Keratinocyte (primary cell): ENCODE measurements at regions not wholly inside any gene's neighbourhood (a gene's known extent, or its start where the extent isn't known, plus 50 kb on each side); places are given as distances from the start of the nearest gene placed in this dataset.

Experiments used
- DNase-seq: peaks from one replicate; pipeline ENCODE4 v3.0.0-alpha.2; 2011; ENCODE audit warnings: low read depth, missing footprints, low spot score
- FAIRE-seq: peaks from 2 replicates; lab custom pipeline; 2011; peaks lifted over from hg19 to GRCh38; lab: Jason Lieb, UNC
- H2AFZ ChIP-seq: 2 replicates; pipeline ENCODE4 v1.6.0; 2012; ENCODE audit warnings: low read length, control low read depth, inconsistent platforms; ENCODE audit not compliant: control insufficient read depth
- H3K27ac ChIP-seq: 2 replicates; pipeline ENCODE4 v1.5.1; 2011; ENCODE audit warnings: low read length; ENCODE audit not compliant: control insufficient read depth, insufficient read depth
- H3K27me3 ChIP-seq: 3 replicates; pipeline ENCODE4 v1.6.0; 2011; ENCODE audit warnings: low read length; ENCODE audit not compliant: control insufficient read depth, insufficient read depth; ENCODE audit errors: extremely low read depth
- H3K36me3 ChIP-seq, 2 experiments: 2 replicates in 1 of 2; 3 replicates in 1 of 2; pipeline ENCODE4 v1.5.1; 2011; ENCODE audit warnings: low read length in 2 of 2, mild to moderate bottlenecking in 1 of 2; ENCODE audit not compliant: control insufficient read depth in 2 of 2, insufficient read depth in 2 of 2; ENCODE audit errors: extremely low read depth in 1 of 2
- H3K4me1 ChIP-seq: 3 replicates; pipeline ENCODE4 v1.5.1; 2011; ENCODE audit warnings: low read length; ENCODE audit not compliant: control insufficient read depth, insufficient read depth; ENCODE audit errors: extremely low read depth
- H3K4me2 ChIP-seq: 3 replicates; pipeline ENCODE4 v1.6.0; 2011; ENCODE audit warnings: low read depth, low read length; ENCODE audit not compliant: control insufficient read depth, insufficient read depth; ENCODE audit errors: extremely low read depth
- H3K4me3 ChIP-seq, 3 experiments: fragments of 200-600 bp in 1 of 3; sonication (generic) in 1 of 3; 2 replicates in 2 of 3; 3 replicates in 1 of 3; pipeline ENCODE4 v1.5.1; 2011 to 2016; ENCODE audit warnings: low read length in 3 of 3, mild to moderate bottlenecking in 3 of 3, control low read depth in 2 of 3, inconsistent platforms in 1 of 3, low read depth in 1 of 3, mixed read lengths in 1 of 3, mixed run types in 1 of 3, moderate library complexity in 1 of 3; ENCODE audit not compliant: control insufficient read depth in 2 of 3, insufficient read depth in 2 of 3; ENCODE audit errors: extremely low read depth in 1 of 3
- H3K79me2 ChIP-seq: 2 replicates; pipeline ENCODE4 v1.6.0; 2012; ENCODE audit warnings: low read length; ENCODE audit not compliant: control insufficient read depth, insufficient read depth
- H3K9ac ChIP-seq: 3 replicates; pipeline ENCODE4 v1.6.0; 2011; ENCODE audit warnings: low read length; ENCODE audit not compliant: control insufficient read depth, insufficient read depth; ENCODE audit errors: extremely low read depth
- H3K9me1 ChIP-seq: 3 replicates; pipeline ENCODE4 v1.6.0; 2011; ENCODE audit warnings: low read length; ENCODE audit not compliant: control insufficient read depth, insufficient read depth; ENCODE audit errors: extremely low read depth
- H3K9me3 ChIP-seq: 2 replicates; pipeline ENCODE4 v1.5.1; 2012; ENCODE audit warnings: low read depth, low read length; ENCODE audit not compliant: control insufficient read depth
- H4K20me1 ChIP-seq: 3 replicates; pipeline ENCODE4 v1.6.0; 2011; ENCODE audit warnings: low read length; ENCODE audit not compliant: control insufficient read depth, insufficient read depth; ENCODE audit errors: extremely low read depth
- CTCF ChIP-seq, 3 experiments: IDR thresholded peaks in 1 of 3; conservative IDR thresholded peaks in 1 of 3; optimal IDR thresholded peaks in 1 of 3; 2 replicates in 2 of 3; 3 replicates in 1 of 3; pipeline versions ENCODE3 to v1.5.1; 2011; ENCODE audit warnings: low read length in 3 of 3, mild to moderate bottlenecking in 3 of 3, moderate library complexity in 2 of 3, control low read depth in 1 of 3, inconsistent platforms in 1 of 3; ENCODE audit not compliant: insufficient read depth in 2 of 3; ENCODE audit errors: extremely low read depth in 1 of 3
- EZH2 ChIP-seq: IDR thresholded peaks from one replicate; pipeline ENCODE4 v1.6.1; 2012; ENCODE audit warnings: inconsistent platforms, mild to moderate bottlenecking, low read length, moderate library complexity
- dilution Hi-C: fragments of 300-500 bp; cut with MboI; formaldehyde crosslinking; loops from one replicate; pipeline ENCODE4 v1.7.0; 2020; ENCODE audit warnings: low sequenced_read_pairs; ENCODE audit not compliant: extremely low pct_ligation_motif_present

GRCh38 chr5:130267926-130268325 lies 363.7 kb downstream of the CHSY3 start:
- H3K4me1 ChIP-seq: peaks cover 2% of the 10 kb centered on the region
- no peaks in the 10 kb centered on the region for H4K20me1 ChIP-seq
- dilution Hi-C loops: no loop called here
- FAIRE-seq (no peak), DNase-seq (no peak)
- no peak overlapping the region for H3K4me3 ChIP-seq
- TF ChIP-seq CTCF (optimal IDR thresholded peaks at IDR 0.05 in 1 of 3, IDR thresholded peaks at IDR 0.05 in 1 of 3, conservative IDR thresholded peaks at IDR 0.05 in 1 of 3; ENCODE audit: extremely low read depth in 1 of 3, insufficient read depth in 2 of 3, low read length in 3 of 3) (no peak), EZH2 (no peak)
- H3K27me3 ChIP-seq: no peaks in the 10 kb centered on the region
- H3K36me3 ChIP-seq: no peaks in the 10 kb centered on the region
- H3K9me3 ChIP-seq: no peaks in the 10 kb centered on the region
- no peak overlapping the region for H3K27ac ChIP-seq
- H3K4me2 ChIP-seq: no peak overlapping the region
- no peak overlapping the region for H3K9ac ChIP-seq
- H3K9me1 ChIP-seq: no peaks in the 10 kb centered on the region
- no peak overlapping the region for H2AFZ ChIP-seq
- H3K79me2 ChIP-seq: no peaks in the 10 kb centered on the region

GRCh38 chr5:130260481-130260880 lies 356.2 kb downstream of the CHSY3 start:
- FAIRE-seq: no peak
- Histone ChIP-seq H3K27ac (no peak overlapping the region), H2AFZ (no peak overlapping the region), H3K9me3 (no peaks in the 10 kb centered on the region), H3K9me1 (no peaks in the 10 kb centered on the region), H3K9ac (no peak overlapping the region), H3K27me3 (no peaks in the 10 kb centered on the region), H3K4me2 (no peak overlapping the region), H3K36me3 (no peaks in the 10 kb centered on the region), H3K4me3 (no peak overlapping the region), H3K79me2 (no peaks in the 10 kb centered on the region), H4K20me1 (no peaks in the 10 kb centered on the region), H3K4me1 (no peaks in the 10 kb centered on the region)
- no peak for DNase-seq
- dilution Hi-C loops: no loop called here
- TF ChIP-seq EZH2 (no peak), CTCF (optimal IDR thresholded peaks at IDR 0.05 in 1 of 3, IDR thresholded peaks at IDR 0.05 in 1 of 3, conservative IDR thresholded peaks at IDR 0.05 in 1 of 3; ENCODE audit: extremely low read depth in 1 of 3, insufficient read depth in 2 of 3, low read length in 3 of 3) (no peak)
